Epithelial cell of esophagus (primary cell): ENCODE measurements at regions not wholly inside any gene's neighbourhood (a gene's known extent, or its start where the extent isn't known, plus 50 kb on each side); places are given as distances from the start of the nearest gene placed in this dataset.

Experiments
- DNase-seq: peaks from one replicate; pipeline ENCODE4 v3.0.0; 2010; ENCODE audit warnings: low read depth
- H3K4me3 ChIP-seq: 2 replicates; pipeline ENCODE4 v1.5.1; 2011; ENCODE audit warnings: mild to moderate bottlenecking, low read length, control low read depth
- TF ChIP-seq, protein P1 (sequence below): IDR thresholded peaks from 2 replicates; pipeline ENCODE4 v1.5.1; 2011; ENCODE audit warnings: low read depth, mild to moderate bottlenecking, low read length, control low read depth, inconsistent platforms; ENCODE audit not compliant: insufficient read depth; ENCODE audit errors: missing control alignments

DNA sequence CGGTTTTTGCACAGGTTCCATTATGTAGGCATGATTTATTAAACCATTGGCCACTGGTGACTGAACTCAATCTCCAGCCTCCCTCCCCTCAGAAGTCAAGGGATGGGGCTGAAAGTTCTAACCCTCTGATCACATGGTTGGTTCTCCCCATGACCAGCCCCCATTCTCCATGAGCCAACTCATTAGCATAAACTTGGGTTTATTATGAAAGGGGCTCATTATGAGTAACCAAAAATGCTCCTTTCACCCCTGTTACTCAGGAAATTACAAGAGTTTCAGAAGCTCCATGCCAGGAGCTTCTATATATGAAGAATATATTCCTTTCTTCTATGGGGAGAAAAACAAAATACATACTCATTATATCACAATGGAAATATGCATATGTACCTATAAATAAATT is 555.3 kb downstream of the HS3ST4 start:
- no peak for DNase-seq
- no peak overlapping the region for H3K4me3 ChIP-seq
- TF ChIP-seq, protein P1, sequence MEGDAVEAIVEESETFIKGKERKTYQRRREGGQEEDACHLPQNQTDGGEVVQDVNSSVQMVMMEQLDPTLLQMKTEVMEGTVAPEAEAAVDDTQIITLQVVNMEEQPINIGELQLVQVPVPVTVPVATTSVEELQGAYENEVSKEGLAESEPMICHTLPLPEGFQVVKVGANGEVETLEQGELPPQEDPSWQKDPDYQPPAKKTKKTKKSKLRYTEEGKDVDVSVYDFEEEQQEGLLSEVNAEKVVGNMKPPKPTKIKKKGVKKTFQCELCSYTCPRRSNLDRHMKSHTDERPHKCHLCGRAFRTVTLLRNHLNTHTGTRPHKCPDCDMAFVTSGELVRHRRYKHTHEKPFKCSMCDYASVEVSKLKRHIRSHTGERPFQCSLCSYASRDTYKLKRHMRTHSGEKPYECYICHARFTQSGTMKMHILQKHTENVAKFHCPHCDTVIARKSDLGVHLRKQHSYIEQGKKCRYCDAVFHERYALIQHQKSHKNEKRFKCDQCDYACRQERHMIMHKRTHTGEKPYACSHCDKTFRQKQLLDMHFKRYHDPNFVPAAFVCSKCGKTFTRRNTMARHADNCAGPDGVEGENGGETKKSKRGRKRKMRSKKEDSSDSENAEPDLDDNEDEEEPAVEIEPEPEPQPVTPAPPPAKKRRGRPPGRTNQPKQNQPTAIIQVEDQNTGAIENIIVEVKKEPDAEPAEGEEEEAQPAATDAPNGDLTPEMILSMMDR, result no peak

DNA sequence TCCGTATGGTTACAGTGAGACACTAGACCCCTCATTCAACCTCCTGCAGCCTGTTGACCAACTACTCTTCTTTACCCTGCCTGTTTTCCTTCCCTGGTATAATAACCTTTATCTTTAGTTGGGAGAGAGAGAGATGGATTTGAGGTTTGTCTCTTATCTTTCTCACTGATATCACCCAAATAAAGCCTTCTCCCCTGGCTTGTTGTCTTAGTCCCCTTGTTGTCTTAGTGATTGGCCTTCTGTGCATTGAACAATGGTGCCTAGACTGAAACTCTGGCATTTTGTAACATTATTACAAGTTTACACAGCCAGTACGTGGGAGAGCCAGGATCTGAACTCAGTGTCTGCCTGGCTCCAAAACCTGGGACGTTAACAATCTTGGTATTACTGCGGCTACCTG is 560.8 kb downstream of the HS3ST4 start:
- DNase-seq, result no peak
- TF ChIP-seq, protein P1, result no peak
- no peak overlapping the region for H3K4me3 ChIP-seq

DNA sequence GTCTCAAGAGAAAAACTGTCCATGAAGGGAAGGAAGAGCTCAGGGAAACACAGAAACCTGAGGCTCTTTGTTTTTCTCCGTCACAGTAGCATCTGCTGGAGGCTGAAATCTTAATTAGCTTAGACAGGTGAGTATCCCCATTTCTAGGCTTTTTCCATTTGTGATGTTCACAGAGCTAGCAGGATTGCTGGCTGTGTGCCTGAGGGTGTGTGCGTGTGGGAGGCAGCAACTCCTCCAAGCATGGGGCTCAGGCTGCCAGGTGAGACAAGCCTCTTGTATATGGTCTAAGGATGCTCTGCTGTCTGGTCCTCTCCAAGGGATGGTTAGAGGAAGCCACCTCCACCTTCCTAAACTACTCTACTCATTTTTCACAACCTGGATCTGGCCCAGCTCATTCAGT is 569.9 kb downstream of the HS3ST4 start:
- no peak overlapping the region for H3K4me3 ChIP-seq
- no peak for DNase-seq
- TF ChIP-seq, protein P1, result no peak

DNA sequence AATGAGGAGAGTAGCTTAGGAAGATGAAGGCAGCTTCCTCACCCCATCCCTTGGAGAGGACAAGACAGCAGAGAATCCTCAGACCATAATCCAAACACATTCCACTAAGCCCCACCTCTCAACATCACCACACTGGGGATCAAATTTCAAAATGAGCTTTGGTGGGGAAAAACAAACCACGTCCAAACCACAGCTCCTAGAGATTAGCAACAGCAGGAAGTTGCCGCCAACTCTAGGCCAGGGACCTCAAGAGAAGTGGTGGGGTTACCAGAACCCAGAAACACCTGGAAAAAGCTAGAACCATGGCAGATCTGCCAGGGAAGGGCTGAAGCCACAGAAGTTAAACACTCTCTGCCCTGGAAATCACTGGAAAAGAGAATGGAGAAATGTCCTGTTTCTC is 571.6 kb downstream of the HS3ST4 start:
- no peak overlapping the region for H3K4me3 ChIP-seq
- no peak for DNase-seq
- TF ChIP-seq, protein P1, result no peak

DNA sequence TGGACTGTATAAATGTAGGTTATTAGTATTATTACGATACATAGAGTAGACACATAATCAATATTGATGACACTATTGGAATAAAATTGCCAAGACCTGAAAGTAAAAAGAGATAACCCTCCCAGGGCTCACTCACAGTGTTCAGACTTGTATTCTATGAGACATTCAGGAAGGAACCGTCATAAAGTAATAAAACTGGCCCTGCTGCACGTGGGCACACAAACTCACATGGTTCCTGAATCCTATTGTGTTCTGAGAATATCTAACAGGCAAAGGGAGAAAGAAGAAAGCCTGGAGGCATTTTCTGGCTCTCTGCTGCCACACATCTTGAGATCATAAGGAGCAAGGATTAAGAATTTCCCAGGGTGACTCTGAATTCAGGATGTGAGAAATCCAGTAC is 575.9 kb downstream of the HS3ST4 start:
- TF ChIP-seq, protein P1, result no peak
- DNase-seq, result no peak

DNA sequence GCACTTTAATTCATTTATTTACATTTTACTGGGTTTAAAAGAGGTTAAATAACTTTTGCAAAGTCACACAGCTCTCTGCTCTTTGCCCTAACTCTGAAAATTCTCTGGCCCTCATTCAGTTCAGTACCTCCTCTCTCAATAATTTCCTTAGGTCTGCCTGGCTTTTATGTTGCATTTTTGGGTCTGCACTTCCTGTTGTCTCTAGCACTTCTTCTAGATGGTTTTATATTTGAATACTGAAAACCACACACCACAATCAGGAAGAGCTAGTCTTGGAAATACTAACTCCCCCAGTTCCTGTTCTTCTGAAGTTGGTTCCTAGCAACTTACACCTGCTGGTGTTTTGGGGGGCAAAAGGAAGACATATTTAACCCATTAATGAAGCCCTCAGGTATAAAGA is 577.9 kb downstream of the HS3ST4 start:
- no peak for DNase-seq
- TF ChIP-seq, protein P1, result no peak
- no peak overlapping the region for H3K4me3 ChIP-seq

More for the DNA sequence above, 575.9 kb downstream of the HS3ST4 start:
- H3K4me3 ChIP-seq, result no peak overlapping the region

DNA sequence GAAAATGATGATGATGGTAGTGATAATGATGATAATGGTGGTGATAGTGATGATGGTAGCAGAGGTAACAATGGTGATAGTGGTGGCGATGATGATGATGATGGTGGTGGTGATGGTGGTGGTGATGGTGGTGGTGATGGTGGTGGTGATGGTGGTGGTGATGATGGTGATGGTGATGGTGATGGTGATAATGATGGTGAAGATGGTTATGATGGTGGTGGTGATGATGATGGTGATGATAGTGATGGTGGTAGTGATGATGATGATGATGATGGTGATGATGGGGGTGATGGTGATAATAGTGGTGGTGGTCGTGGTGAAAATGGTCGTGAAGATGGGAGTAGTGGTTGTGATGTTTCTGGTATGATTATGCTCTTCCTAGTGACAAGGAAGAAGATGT is 581.8 kb downstream of the HS3ST4 start:
- TF ChIP-seq, protein P1, result no peak
- no peak overlapping the region for H3K4me3 ChIP-seq
- DNase-seq, result no peak
